HG02763 (cell line): ENCODE measurements at regions not wholly inside any gene's neighbourhood (a gene's known extent, or its start where the extent isn't known, plus 50 kb on each side); places are given as distances from the start of the nearest gene placed in this dataset.
"Not testable (repeated sequence)": the region's sequence is repeated elsewhere in the genome, so short reads cannot be mapped to it uniquely, and the experiment has no call there.

Experiments
- ATAC-seq: cut with Tn5 transposase; IDR thresholded peaks from one replicate; pipeline ENCODE4 v1.9.1; 2021; ENCODE audit warnings: mild to moderate bottlenecking, moderate library complexity; ENCODE audit not compliant: unreplicated experiment

DNA sequence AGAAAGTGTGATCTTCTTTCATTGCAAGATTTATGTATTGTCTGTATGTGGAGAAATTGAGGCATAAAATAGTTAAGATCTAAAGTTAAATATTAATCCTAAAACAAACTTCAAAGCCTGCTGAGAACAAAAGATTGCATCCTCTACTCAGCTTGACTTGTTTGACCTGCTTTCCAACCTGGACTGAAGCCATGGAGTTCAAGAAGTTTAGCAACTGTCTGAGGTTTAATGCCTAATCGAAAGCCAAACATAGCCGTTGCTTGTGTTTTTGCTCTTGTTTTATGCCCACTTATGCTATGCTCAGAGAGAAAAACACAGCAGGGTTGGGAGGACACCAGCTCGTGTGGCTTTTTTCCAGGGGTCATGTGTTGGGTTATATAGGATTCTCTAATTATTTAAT is 135.6 kb downstream of the NUFIP1 start:
- no peak for ATAC-seq

DNA sequence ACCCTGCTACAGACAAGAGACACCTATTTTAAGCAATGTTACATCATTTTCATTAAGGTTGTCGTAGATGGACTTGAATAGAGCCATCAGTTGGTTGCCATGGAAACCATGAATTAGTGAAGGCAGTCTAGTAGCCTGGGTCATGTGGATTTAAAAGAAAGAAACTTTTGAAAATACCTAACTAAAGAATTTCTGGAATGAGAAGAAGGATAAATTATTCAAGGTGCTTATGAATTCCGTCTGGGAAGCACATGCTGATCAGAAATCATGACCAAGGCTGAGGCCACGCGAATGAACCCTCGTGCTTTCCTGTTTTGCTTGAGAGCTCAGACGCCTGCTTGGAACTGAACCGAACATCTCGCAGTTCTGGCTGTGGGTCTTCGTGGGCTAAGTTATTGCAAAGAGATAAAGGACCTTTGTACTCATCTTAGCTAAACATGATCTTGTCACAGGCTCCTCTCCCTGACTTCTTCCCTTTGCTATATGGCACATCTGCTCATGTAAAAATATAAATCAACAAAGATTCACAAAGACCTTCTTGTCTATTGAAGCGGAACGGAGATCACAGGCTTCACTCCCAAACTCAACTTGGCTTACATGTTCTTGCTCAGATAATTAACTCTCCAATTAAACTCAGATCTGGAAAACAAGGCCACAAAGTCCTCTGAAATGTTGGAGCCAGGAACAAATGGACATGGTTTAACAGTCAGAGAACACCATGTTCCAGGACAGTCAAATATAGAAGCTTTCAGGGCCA is 140.2 kb downstream of the NUFIP1 start:
- ATAC-seq = no peak

DNA sequence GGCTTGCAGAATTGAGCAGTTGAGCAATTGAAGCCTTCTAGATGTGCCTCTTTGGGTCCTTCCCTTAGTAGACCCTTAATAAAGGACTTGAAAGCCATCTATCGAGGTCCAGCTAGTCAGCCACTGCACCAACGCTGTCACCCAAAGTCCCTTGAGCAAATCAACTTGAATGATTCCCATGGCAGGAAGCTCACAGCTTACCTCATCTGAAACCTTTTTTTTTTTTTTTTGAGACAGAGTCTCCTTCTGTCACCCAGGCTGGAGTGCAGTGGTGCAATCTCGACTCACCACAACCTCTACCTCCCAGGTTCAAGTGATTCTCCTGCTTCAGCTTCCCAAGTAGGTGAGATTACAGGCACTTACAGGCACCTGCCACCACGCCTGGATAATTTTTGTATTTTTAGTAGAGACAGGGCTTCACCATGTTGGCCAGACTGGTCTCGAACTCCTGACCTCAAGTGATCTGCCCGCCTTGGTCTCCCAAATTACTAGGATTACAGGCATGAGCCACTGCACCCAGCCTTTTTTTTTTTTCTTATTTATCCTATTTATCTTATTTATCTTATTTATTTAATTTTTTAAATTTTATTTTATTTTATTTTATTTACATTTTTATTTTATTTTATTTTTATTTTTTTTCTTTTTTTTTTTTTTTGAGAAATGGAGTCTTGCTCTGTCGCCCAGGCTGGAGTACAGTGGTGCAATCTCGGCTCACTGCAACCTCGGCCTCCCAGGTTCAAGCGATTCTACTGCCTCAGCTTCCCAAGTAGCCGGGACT is 143.8 kb downstream of the NUFIP1 start:
- ATAC-seq = not testable (repeated sequence)

DNA sequence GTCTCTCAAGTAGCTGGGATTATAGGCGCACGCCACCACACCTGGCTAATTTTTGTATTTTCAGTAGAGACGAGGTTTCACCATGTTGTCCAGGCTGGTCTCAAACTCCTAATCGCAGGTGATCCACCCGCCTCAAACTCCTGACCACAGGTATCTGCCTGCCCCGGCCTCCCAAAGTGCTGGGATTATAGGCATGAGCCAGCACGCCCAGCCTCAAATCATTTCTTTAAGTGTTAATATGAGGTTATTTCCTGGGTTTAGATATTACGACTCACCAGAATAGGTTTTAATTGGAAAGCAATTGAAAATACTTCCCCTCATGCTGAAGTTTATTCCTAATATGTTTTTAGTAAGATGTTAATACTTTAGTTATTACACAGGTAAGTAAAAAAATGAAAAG is 144.5 kb downstream of the NUFIP1 start:
- ATAC-seq = no peak

DNA sequence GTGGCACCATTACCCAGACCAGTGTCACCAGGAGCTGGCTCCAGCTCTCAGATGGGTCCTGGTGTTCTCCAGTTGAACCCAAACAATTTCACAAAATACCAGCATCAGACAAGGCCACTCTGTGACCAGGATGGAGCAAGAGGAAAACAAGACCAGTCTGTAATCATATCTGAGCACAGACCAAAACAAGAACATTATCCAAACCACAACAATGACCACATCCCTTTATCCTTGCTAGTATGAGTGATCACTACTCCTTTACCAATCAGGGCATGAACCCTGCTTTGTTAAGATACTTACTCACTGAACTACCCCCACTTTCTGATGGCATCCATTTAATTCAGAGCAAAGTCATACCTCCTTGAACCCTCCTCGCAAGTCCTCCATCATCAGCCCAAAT is 145.9 kb downstream of the NUFIP1 start:
- ATAC-seq = no peak

DNA sequence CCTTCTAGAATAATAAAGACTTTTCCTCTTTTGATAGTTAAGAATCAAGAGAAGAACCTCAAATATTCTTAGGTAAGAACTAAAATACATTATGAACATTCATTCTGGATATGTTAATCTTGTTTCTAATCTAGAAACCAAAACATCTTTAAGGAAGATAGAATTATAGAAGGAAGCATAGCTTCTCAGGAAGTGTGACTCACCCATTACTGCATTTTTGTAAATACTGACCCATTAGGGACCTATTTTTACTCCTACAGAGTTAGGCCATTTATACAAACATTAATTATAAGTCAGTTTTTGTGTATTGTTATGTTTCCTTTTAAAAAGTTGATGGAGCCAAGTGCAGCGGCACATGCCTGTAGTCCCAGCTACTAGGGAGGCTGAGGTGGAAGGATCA is 147.1 kb downstream of the NUFIP1 start:
- no peak for ATAC-seq

DNA sequence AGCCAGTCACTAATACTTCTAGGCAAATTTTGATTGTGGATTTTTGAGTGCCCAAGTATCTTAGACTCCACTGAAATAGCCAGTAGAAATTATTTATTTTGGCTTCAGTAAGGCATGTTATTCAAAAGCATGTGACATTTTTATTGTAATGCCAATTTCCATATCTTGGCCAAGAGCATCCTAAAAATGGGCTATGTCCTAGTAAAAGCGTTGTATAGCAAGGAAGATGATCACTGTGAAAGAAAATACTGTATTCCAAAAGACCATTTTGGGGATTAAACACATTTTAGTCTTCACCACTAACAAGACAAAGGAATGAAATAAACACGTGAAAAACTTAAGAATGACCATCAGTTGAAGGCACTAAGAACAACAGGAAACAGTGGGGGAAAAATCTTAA is 149.1 kb downstream of the NUFIP1 start:
- ATAC-seq = no peak

DNA sequence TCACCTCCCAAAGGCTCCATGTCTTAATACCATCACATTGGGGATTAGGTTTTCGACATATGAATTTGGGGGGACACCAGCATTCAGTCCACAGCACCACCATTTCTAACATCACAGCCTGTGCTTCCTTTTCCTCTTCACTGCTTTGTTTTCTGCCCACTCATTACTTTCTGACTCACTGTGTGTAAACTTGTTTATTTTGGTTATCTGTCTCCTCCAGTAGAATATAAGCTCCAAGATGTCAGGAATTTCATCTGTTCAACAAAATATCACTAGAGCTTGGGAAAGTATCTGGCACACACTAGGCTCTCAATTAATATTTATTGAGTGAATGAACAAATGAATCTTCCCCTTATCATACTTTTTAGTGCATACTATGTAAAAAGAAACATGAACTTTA is 152.0 kb downstream of the NUFIP1 start:
- ATAC-seq = no peak

DNA sequence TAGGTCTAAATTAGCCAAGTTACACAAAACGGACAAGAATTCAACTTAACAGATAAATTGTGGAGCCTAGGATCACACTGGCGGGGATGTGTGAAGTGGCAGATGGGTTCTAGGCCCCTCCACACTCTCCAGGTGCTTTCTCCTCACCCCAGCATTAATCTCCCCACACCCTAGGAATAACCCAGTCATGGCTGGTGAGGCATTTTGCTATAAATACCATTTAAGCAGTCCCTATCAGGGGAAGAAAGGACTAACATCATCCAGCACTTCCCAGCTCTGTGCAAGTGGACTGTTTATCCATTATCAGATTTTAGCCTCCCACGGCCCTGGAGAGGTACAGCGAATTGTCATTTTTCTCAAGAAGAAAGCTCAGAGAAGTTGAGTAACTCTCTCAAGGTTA is 154.9 kb downstream of the NUFIP1 start:
- no peak for ATAC-seq

DNA sequence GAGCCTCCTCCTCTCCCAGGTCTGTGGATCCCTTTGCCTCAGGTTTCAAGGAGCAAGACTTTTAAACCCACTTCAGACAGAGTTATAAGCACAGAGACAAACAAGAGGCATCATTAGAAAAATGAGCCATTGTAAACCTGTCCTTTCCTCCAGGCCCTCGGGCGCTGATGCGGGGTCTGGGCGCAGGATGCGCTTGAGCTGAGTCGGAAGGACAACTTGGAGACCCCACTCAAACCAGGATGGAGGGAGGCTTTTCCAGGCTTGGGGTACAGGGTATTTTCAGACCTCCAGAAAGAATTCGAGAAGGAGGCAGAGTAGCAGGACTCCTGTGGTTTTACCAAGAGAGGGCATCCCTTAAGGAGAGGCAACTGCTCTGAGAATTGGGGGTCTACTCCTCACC is 155.6 kb downstream of the NUFIP1 start:
- no peak for ATAC-seq

DNA sequence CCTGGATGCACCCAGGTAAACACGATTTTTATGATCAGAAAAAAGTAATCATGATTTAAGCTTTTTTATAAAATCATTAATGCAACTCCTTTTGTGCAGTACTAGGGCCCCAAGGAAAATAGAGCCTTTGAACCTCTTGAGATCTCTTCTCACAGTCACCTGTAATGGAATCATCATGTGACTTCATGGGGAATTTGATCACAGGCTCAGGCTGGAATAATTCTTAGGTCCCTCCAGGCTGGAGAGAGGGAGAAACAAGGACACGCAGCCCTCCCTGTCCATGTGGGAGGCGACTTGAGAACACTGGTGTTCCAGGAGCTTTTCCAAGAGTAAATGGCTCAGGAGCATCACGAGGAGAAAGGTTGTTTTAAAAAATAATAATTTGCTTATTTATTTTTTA is 156.1 kb downstream of the NUFIP1 start:
- no peak for ATAC-seq

DNA sequence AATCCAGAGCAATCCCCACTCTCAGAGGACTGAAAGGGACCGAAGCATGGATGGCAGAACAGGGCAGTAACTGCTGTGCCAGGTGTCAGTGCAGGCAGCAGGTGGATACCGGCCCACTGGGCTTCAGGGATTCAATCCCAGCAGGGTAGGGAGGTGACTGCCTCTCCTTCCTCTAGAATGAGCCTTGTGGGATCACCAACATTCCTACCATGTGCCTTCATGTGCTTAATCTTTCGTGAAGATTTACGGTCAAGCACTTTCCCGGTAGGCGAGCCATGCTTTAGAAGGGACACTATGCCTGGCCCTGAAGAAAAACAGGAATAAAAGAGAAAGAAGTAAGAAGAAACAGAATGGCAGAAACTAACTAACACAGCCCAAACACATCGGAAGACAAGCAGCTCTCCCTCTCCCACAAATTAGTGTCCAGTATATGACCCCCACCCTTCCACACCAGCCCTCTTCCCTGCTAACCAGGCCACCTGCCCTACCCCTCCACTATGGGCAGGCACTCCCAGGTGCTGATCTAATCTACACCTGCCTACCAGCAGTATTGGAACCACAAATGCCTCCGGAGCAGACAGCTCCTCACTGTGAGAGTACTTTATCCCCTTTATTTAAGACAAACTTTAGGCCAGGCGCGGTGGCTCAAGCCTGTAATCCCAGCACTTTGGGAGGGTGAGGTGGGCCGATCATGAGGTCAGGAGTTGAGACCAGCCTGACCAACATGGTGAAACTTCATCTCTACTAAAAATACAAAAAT is 162.5 kb downstream of the NUFIP1 start:
- ATAC-seq = no peak

DNA sequence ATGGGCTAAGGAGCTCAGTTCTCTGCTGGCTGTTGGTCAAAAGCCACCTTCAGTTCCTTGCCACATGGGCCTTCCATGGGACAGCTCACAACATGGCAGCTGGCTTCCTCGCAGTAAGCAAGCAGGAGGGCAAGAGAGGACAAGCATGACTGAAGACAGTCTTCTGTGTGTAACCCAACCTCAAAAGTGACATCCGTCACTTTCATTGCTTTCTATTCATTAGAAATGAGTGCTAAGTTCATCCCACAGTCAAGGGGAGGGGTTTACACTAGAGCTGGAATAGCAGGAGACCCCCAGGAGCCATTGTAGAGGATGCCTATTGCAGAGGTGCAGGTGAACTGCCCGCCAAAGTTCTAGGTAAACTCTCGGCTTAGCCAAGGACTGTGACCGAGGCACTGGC is 163.3 kb downstream of the NUFIP1 start:
- ATAC-seq = no peak

DNA sequence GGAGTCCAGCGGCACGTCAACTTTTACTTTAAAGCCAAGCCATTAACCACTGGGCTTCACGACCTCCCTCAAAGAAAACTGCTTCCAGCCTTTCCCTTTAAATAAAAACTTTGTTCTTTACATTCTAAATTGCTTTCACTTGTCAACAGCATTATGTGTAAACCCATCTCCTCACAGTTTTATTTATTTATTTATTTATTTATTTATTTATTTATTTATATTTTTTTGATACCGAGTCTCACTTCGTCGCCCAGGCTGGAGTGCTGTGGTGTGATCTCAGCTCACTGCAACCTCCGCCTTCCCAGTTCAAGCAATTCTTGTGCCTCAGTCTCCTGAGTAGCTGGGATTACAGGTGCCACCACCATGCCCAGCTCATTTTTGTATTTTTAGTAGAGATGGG is 165.7 kb downstream of the NUFIP1 start:
- ATAC-seq = not testable (repeated sequence)

DNA sequence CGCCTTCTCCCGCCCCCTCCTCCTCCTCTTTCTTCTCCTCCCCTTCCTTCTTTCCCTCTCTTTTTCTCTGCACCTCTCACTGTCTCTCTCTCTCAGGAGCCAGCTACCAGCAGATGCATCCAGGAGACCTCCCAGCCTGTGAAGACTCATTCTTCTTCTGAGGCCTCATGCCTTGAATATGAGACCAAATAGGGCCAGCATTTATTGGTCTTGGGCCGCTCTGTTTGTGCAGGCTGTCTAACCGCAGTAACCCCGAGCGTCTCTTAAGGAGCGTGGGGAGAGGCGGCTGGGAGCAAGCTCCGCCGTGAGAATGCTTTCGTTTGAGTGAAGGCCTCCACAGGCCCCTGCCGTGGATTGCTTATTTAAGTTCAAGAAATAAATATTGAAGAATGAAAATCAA is 167.0 kb downstream of the NUFIP1 start:
- no peak for ATAC-seq

DNA sequence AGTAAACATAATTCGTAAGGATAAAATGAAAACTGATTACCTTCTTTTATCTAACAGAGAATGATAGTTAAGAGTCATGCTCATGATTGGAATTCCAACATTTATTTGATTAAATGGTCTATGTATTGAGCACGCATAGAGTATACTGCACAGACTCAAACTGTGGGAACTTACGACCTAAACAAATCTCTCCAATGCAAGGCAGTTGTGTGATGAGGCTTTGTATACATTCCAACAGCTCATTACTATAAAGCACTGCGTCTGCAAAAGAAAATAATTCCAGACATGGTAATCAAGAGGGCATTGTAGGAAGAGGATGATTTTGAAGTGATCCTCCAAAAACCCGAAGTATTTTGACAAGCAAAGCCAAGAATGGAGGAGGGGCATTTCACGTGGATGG is 169.5 kb downstream of the NUFIP1 start:
- no peak for ATAC-seq

DNA sequence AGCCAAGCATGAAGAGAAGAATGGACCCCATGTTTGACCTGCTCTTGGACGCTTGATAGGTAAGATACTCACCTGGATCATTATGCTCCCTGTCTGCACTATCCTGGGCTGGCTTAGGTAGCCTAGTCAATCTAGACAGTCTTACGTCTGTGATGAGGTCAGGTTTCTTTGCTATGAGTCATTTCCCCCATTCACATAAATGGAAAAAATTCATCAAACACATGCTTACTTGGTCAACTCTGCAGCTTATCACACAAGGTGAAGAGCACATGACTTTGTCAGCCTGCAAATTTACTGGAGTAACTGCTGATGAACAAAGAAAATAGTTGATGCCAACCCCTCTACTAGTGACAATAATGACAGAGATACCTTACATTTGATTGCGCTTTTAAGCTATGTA is 170.0 kb downstream of the NUFIP1 start:
- ATAC-seq = no peak

DNA sequence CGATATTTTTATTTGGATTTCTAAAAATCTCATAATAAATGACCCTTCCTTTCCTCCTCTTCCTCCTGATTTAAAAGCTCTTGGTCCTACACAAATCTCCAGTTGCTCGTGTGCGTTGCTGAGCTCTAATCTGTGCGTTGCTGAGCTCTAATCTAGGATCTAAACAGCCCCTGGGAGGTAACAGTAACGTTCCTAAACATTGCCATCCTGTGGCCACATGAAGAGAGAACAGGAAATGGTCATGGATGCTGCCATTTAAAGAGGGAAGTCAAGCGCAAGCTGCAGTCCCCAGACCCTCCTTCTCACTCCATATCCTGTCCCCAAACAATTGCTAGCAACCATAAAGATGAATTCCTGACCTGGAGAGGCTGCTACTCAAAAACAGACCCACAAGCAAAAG is 170.8 kb downstream of the NUFIP1 start:
- ATAC-seq = no peak

DNA sequence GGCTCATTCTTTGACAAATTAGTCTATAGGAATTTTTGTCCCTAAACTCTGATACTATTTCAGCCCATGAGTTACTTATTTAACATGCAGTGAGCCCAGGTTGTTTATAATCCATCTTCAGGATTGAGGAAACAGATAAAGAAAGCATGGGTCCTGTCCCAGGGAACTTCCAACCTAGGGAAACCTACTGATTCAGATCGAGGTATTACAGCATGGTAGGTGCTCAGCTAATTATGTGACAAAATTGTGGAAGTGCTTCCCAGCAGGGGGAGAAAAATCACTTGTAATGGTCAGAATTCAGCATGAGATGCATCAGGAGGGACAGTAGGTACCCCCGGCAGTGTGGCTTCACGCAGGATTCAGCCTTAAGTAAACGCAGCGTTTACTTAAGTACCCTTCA is 171.3 kb downstream of the NUFIP1 start:
- no peak for ATAC-seq

DNA sequence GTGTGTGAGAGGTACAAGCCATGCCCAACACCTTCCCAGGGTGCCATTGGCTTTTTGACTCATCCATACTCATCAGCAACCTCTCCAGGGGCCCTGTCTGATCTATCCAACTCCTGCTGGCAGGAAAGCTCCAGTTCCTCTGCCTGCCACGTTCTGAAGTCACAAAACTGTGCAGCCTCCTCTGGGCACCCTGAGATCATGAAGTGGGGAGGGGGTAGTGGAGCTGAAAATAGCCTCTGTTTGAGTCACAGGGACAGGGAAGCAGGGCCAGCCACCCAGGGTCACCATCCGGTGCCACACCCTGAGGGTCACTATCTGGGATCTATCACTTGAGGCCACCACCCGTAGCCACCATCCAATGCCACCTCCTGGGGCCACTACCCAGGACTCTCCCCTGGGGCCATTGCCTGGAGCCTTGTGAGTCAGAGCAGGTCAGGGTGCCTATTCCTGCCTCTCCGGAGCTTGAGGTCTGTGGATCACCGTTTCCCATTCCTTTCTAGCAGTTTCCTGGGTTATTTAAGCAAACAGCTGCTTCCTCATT is 172.1 kb downstream of the NUFIP1 start:
- no peak for ATAC-seq

DNA sequence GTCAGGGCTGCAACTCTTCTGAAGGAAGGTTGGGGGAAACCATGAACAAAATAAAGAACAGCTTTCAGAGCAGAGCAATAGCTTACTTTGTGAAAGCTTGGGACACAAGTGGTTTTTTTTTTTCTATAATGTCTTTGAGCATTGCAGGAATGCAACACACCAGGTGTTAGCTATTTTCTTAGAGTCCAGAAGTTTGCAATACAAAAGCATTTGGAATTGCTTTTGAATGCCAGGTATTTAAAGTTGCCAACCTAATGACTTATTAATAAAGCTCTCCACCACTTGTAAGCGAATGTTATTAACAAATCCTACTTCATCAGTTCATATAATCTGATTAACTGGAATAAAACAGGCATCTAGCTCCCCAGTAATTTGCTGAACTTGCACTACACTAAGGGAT is 172.6 kb downstream of the NUFIP1 start:
- no peak for ATAC-seq

DNA sequence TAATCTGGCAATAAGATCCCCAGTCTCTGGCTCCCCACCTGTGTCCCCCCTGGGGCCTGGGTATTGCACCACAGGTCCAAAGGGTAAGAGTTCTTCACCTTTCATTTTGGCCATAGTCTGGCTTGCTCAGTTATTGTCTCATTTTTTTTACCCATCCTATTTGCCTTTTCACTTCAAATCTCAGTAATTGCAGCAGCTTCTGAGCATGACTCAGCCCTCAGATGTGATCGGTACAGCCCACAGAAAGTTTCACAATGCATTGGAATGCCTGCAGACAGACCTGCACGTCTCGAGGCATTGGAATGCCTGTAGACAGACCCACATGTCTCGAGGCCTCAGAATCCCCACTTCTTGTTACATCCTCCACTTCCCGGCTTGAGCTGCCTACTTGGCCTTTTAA is 173.6 kb downstream of the NUFIP1 start:
- ATAC-seq = no peak
